ENCODE measurements at regions not wholly inside any gene's neighbourhood (a gene's known extent, or its start where the extent isn't known, plus 50 kb on each side); places are given as distances from the start of the nearest gene placed in this dataset.

- Histone ChIP-seq H3K79me2 (ENCODE audit: insufficient read depth, low read length) (peaks cover 72% of the 10 kb centered on the region), H3K9ac (ENCODE audit: insufficient read depth, low read length, poor library complexity, severe bottlenecking) (peak overlapping the region; percentile 73), H3K4me2 (replicated peaks; ENCODE audit: extremely low read depth, low read length, poor library complexity, severe bottlenecking) (peak overlapping the region; percentile 67), H3K27me3 (ENCODE audit: control insufficient read depth in 2 of 2, insufficient read depth in 2 of 2, low read length in 2 of 2) (no peaks in the 10 kb centered on the region), H3K4me1 (ENCODE audit: control insufficient read depth in 1 of 2, insufficient read depth in 2 of 2, low read length in 2 of 2) (peaks cover 64 to 69% of the 10 kb centered on the region in 2 donors), H3K4me3 (replicated peaks in 1 of 3; ENCODE audit: low read depth in 2 of 3, low read length in 3 of 3) (no peak overlapping the region), H4K20me1 (ENCODE audit: insufficient read depth, low read length) (peaks cover 66% of the 10 kb centered on the region), H2AFZ (ENCODE audit: insufficient read depth, low read depth, low read length, poor library complexity, severe bottlenecking) (no peak overlapping the region), H3K27ac (ENCODE audit: low read depth in 1 of 2, low read length in 2 of 2) (peak overlapping the region in 1 of 2 donors; percentile 85), H3K9me3 (replicated peaks in 1 of 2; ENCODE audit: control insufficient read depth in 1 of 2, insufficient read depth in 1 of 2, low read length in 2 of 2) (no peaks in the 10 kb centered on the region), H3K36me3 (replicated peaks in 1 of 2; ENCODE audit: control insufficient read depth in 1 of 2, insufficient read depth in 2 of 2, low read length in 2 of 2) (peaks cover 21 to 53% of the 10 kb centered on the region in 2 donors)
- Mint-ChIP-seq H3K4me3 (peak overlapping the region; percentile 62 to 65), H3K4me1 (peaks cover 55% of the 10 kb centered on the region), H3K9me3 (peaks cover 4 to 11% (median 9%) of the 10 kb centered on the region in 7 donors), H3K27ac (peak overlapping the region; percentile 5 to 95 (median 88)), H3K36me3 (peaks cover 57 to 69% of the 10 kb centered on the region in 2 donors), H3K27me3 (ENCODE audit: low read depth in 3 of 3) (peaks cover 0 to 3% (median 2%) of the 10 kb centered on the region in 3 donors)
- intact Hi-C loops (cut with micrococcal nuclease), result loop anchor here (2.0 to 10.0 kb wide), 5 partner anchors 60 to 320 kb away; no protein-coding TSS in a partner anchor
- no peak for TF ChIP-seq CTCF (IDR thresholded peaks at IDR 0.05)
- DNase-seq, result peak; percentile 62 to 74 (median 63)
- 75% methylated on average over 1 of the region's 13 CpGs for WGBS (ENCODE audit: insufficient coverage)
Measured at GRCh38 chr12:124454735-124455134, 112.7 kb downstream of the NCOR2 start.

GRCh38 chr12:124454352-124454725 is 113.1 kb downstream of the NCOR2 start:
- Mint-ChIP-seq H3K4me3 (peak overlapping the region; percentile 65 to 67), H3K4me1 (peaks cover 55% of the 10 kb centered on the region), H3K27me3 (ENCODE audit: low read depth in 3 of 3) (peaks cover 0 to 3% (median 2%) of the 10 kb centered on the region in 3 donors), H3K36me3 (peaks cover 56 to 69% of the 10 kb centered on the region in 2 donors), H3K9me3 (peaks cover 2 to 9% (median 5%) of the 10 kb centered on the region in 7 donors), H3K27ac (peak overlapping the region; percentile 78 to 95 (median 90))
- Histone ChIP-seq H3K36me3 (replicated peaks in 1 of 2; ENCODE audit: control insufficient read depth in 1 of 2, insufficient read depth in 2 of 2, low read length in 2 of 2) (peaks cover 19 to 53% of the 10 kb centered on the region in 2 donors), H4K20me1 (ENCODE audit: insufficient read depth, low read length) (peaks cover 66% of the 10 kb centered on the region), H3K9ac (ENCODE audit: insufficient read depth, low read length, poor library complexity, severe bottlenecking) (peak overlapping the region; percentile 73), H3K4me2 (replicated peaks; ENCODE audit: extremely low read depth, low read length, poor library complexity, severe bottlenecking) (peak overlapping the region; percentile 67), H3K27ac (ENCODE audit: low read depth in 1 of 2, low read length in 2 of 2) (peak overlapping the region in 1 of 2 donors; percentile 85), H3K4me1 (ENCODE audit: control insufficient read depth in 1 of 2, insufficient read depth in 2 of 2, low read length in 2 of 2) (peaks cover 64 to 69% of the 10 kb centered on the region in 2 donors), H3K27me3 (ENCODE audit: control insufficient read depth in 2 of 2, insufficient read depth in 2 of 2, low read length in 2 of 2) (no peaks in the 10 kb centered on the region), H3K79me2 (ENCODE audit: insufficient read depth, low read length) (peaks cover 75% of the 10 kb centered on the region), H3K9me3 (replicated peaks in 1 of 2; ENCODE audit: control insufficient read depth in 1 of 2, insufficient read depth in 1 of 2, low read length in 2 of 2) (no peaks in the 10 kb centered on the region), H3K4me3 (replicated peaks in 1 of 3; ENCODE audit: low read depth in 2 of 3, low read length in 3 of 3) (peak overlapping the region in 1 of 3 experiments; percentile 47), H2AFZ (ENCODE audit: insufficient read depth, low read depth, low read length, poor library complexity, severe bottlenecking) (no peak overlapping the region)
- no peak for TF ChIP-seq CTCF (IDR thresholded peaks at IDR 0.05)
- intact Hi-C loops (cut with micrococcal nuclease), result loop anchor here (2.0 to 10.0 kb wide), 4 partner anchors 60 to 320 kb away; no protein-coding TSS in a partner anchor
- WGBS (ENCODE audit: insufficient coverage), result 81% methylated on average over 6 of the region's 11 CpGs
- DNase-seq, result no peak
